ENCODE measurements at regions not wholly inside any gene's neighbourhood (a gene's known extent, or its start where the extent isn't known, plus 50 kb on each side); places are given as distances from the start of the nearest gene placed in this dataset.

DNA sequence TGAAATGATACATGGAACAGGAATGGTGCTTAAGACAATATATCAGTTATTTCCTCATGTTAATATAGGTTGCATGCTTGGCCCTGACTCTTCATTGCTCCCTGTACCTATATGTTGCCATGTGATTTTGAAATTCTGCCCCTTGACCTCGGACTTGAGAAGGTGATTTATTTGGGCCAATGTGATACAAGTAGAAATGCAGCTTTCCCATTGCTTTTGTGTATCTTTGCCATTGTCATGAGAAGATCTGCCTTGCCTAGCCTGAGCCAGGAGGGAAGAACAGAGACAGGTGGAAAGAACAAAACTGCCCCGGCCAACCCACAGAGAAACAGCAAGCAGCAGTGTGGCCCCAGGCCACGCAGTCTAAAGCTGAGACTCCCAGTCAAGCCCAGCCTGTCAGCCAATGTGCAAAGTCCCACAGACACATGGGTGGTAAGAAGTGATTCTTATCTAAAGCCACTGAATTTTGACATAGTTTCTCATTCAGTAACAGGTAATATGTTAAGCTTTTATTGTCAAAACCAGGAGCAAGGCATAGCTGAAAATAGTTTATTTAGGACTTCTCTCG is 245.7 kb upstream of the RND3 start:
- TF ChIP-seq, protein P1, sequence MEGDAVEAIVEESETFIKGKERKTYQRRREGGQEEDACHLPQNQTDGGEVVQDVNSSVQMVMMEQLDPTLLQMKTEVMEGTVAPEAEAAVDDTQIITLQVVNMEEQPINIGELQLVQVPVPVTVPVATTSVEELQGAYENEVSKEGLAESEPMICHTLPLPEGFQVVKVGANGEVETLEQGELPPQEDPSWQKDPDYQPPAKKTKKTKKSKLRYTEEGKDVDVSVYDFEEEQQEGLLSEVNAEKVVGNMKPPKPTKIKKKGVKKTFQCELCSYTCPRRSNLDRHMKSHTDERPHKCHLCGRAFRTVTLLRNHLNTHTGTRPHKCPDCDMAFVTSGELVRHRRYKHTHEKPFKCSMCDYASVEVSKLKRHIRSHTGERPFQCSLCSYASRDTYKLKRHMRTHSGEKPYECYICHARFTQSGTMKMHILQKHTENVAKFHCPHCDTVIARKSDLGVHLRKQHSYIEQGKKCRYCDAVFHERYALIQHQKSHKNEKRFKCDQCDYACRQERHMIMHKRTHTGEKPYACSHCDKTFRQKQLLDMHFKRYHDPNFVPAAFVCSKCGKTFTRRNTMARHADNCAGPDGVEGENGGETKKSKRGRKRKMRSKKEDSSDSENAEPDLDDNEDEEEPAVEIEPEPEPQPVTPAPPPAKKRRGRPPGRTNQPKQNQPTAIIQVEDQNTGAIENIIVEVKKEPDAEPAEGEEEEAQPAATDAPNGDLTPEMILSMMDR (IDR thresholded peaks at IDR 0.05; ENCODE audit: low read depth, low read length): no peak
- TF ChIP-seq POLR2A (IDR thresholded peaks at IDR 0.05; ENCODE audit: extremely low read depth, insufficient read length): no peak
- TF ChIP-seq, protein P2, sequence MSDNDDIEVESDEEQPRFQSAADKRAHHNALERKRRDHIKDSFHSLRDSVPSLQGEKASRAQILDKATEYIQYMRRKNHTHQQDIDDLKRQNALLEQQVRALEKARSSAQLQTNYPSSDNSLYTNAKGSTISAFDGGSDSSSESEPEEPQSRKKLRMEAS (IDR thresholded peaks at IDR 0.05; ENCODE audit: low read depth, low read length): no peak

Measured in NB4 (cell line).